Lower leg skin (tissue), 4 donors: ENCODE measurements at regions not wholly inside any gene's neighbourhood (a gene's known extent, or its start where the extent isn't known, plus 50 kb on each side); places are given as distances from the start of the nearest gene placed in this dataset.
"Not testable (repeated sequence)": the region's sequence is repeated elsewhere in the genome, so short reads cannot be mapped to it uniquely, and the experiment has no call there.

Source experiments
- DNase-seq, 2 donors: peaks; one replicate each; pipeline ENCODE4 v3.0.0-alpha.2; 2019; ENCODE audit warnings: low spot score in 2 of 2
- H3K4me3 ChIP-seq: fragments of 200-600 bp; sonication (generic); 2 replicates; pipeline ENCODE4 v1.5.1; 2017; ENCODE audit warnings: mild to moderate bottlenecking, low read depth; ENCODE audit not compliant: poor library complexity, severe bottlenecking
- POLR2A ChIP-seq, 2 donors: fragments of 450-650 bp; IDR thresholded peaks; one replicate each; pipeline ENCODE4 v1.6.1; 2016 to 2017; ENCODE audit warnings: antibody characterized with exemption in 2 of 2, mild to moderate bottlenecking in 1 of 2, moderate library complexity in 1 of 2
- WGBS, 2 donors: methylation state at CpG; one replicate each; pipeline ENCODE4 v1.1.5; 2018; 5-methylcytosine and 5-hydroxymethylcytosine counted together
- intact Hi-C: fragments of 100-400 bp; cut with DNase I; formaldehyde crosslinking; loops from one replicate; pipeline ENCODE4 v1.15.0; 2023; ENCODE audit warnings: low total_unique reads
- TF ChIP-seq, protein P1 (sequence below), 3 donors: fragments of 450-650 bp; IDR thresholded peaks; one replicate each; pipeline ENCODE4 v1.5.1; 2016; ENCODE audit warnings: antibody characterized with exemption in 3 of 3, mild to moderate bottlenecking in 3 of 3, moderate library complexity in 2 of 3

GRCh38 chr20:48220033-48220633 is 434.9 kb upstream of the SULF2 start:
- no peak for TF ChIP-seq POLR2A (IDR thresholded peaks at IDR 0.05)
- no peak overlapping the region for H3K4me3 ChIP-seq
- 78 to 79% methylated on average over 6 of the region's 6 CpGs for WGBS, 2 donors
- DNase-seq = no peak
- intact Hi-C loops = no loop called here

DNA sequence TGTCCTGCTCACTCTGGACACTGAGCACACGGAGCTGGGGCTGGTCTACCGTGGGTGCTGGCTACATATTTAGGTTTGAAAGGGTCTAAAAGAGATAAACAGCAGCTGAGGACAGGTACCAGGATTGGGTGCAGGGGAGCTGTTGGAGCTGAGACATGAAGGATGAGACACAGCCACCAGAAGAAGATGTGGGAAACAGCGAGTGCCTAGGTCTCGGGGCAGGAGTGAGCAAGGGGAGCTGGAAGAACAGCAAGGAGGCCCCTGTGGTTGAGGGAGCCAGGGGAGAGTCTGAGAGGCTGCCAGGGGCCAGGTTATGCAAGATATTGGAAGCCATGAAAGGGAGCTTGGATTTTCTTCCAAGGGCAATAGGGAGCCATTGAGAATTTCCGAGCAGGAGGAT is 434.0 kb upstream of the SULF2 start:
- TF ChIP-seq, protein P1, sequence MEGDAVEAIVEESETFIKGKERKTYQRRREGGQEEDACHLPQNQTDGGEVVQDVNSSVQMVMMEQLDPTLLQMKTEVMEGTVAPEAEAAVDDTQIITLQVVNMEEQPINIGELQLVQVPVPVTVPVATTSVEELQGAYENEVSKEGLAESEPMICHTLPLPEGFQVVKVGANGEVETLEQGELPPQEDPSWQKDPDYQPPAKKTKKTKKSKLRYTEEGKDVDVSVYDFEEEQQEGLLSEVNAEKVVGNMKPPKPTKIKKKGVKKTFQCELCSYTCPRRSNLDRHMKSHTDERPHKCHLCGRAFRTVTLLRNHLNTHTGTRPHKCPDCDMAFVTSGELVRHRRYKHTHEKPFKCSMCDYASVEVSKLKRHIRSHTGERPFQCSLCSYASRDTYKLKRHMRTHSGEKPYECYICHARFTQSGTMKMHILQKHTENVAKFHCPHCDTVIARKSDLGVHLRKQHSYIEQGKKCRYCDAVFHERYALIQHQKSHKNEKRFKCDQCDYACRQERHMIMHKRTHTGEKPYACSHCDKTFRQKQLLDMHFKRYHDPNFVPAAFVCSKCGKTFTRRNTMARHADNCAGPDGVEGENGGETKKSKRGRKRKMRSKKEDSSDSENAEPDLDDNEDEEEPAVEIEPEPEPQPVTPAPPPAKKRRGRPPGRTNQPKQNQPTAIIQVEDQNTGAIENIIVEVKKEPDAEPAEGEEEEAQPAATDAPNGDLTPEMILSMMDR (IDR thresholded peaks at IDR 0.05) = no peak
- no peak for TF ChIP-seq POLR2A (IDR thresholded peaks at IDR 0.05)
- WGBS, 2 donors = 86 to 88% methylated on average over 5 of the region's 5 CpGs
- no peak for DNase-seq
- no peak overlapping the region for H3K4me3 ChIP-seq
- intact Hi-C loops = no loop called here

GRCh38 chr20:48217190-48217589 is 431.9 kb upstream of the SULF2 start:
- no peak overlapping the region for H3K4me3 ChIP-seq
- TF ChIP-seq, protein P1 (IDR thresholded peaks at IDR 0.05) = no peak
- TF ChIP-seq POLR2A (IDR thresholded peaks at IDR 0.05) = no peak
- intact Hi-C loops = no loop called here
- WGBS, 2 donors = 49 to 52% methylated on average over 14 of the region's 14 CpGs
- DNase-seq = no peak

DNA sequence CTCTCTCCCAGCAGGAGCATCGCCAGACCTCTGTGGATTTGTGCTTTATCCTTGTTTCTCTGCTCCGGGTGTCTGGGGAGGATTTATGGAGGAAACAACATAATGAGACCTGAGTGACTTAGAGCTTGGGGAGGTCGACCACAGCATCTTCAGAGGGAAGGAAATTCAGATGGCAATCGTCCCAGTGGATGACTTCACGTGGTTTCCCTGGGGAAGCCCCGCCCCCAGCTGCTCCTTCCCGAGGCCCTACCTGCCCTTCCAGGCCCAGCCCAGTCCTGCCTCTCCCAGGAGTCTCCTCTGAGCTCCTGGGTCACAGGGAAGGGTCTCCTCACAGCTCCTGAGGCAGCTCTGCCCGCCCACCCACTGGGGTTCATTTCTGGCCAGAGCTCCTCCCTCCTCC is 430.3 kb upstream of the SULF2 start:
- no peak for DNase-seq
- intact Hi-C loops = no loop called here
- no peak for TF ChIP-seq POLR2A (IDR thresholded peaks at IDR 0.05)
- TF ChIP-seq, protein P1 (IDR thresholded peaks at IDR 0.05) = no peak
- no peak overlapping the region for H3K4me3 ChIP-seq
- 24 to 28% methylated on average over 8 of the region's 8 CpGs for WGBS, 2 donors

- WGBS, 2 donors = 34 to 65% methylated on average over 5 of the region's 5 CpGs
- TF ChIP-seq POLR2A (IDR thresholded peaks at IDR 0.05) = no peak
- TF ChIP-seq, protein P1 (IDR thresholded peaks at IDR 0.05) = no peak
- no peak overlapping the region for H3K4me3 ChIP-seq
- intact Hi-C loops = no loop called here
- DNase-seq = no peak
These were observed 429.3 kb upstream of the SULF2 start for GRCh38 chr20:48214601-48215000.

GRCh38 chr20:48213635-48214034 is 428.4 kb upstream of the SULF2 start:
- intact Hi-C loops, DNase-seq, H3K4me3 ChIP-seq: not testable (repeated sequence)
- WGBS, 2 donors = 56 to 76% methylated on average over 12 of the region's 12 CpGs

GRCh38 chr20:48212806-48213509 is 427.7 kb upstream of the SULF2 start:
- WGBS, 2 donors = 79 to 89% methylated on average over 3 of the region's 3 CpGs
- H3K4me3 ChIP-seq = no peak overlapping the region
- TF ChIP-seq, protein P1 (IDR thresholded peaks at IDR 0.05) = no peak
- TF ChIP-seq POLR2A (IDR thresholded peaks at IDR 0.05) = no peak
- DNase-seq = no peak
- intact Hi-C loops = no loop called here
